ENCODE measurements at regions not wholly inside any gene's neighbourhood (a gene's known extent, or its start where the extent isn't known, plus 50 kb on each side); places are given as distances from the start of the nearest gene placed in this dataset.

GRCh38 chr1:39103328-39104157 is 77.4 kb downstream of the NDUFS5 start:
- Histone ChIP-seq H3K9me3 (no peaks in the 10 kb centered on the region), H3K4me1 (no peaks in the 10 kb centered on the region), H3K36me3 (no peaks in the 10 kb centered on the region), H3K27me3 (no peaks in the 10 kb centered on the region), H3K4me3 (ENCODE audit: low read depth, low read length) (no peak overlapping the region)
- no peak for DNase-seq
- TF ChIP-seq CTCF (IDR thresholded peaks at IDR 0.05; ENCODE audit: low read depth, low read length): no peak

GRCh38 chr1:39104158-39105060 is 78.3 kb downstream of the NDUFS5 start:
- no peak for TF ChIP-seq CTCF (IDR thresholded peaks at IDR 0.05; ENCODE audit: low read depth, low read length)
- H3K4me3 ChIP-seq (ENCODE audit: low read depth, low read length): peak overlapping the region; percentile 36
- H3K4me1 ChIP-seq: no peaks in the 10 kb centered on the region
- H3K36me3 ChIP-seq: no peaks in the 10 kb centered on the region
- peak; percentile 36 for DNase-seq
- no peaks in the 10 kb centered on the region for H3K27me3 ChIP-seq
- no peaks in the 10 kb centered on the region for H3K9me3 ChIP-seq

- peak; percentile 68 for DNase-seq
- peak overlapping the region; percentile 71 for H3K4me3 ChIP-seq (ENCODE audit: low read depth, low read length)
- H3K27me3 ChIP-seq: no peaks in the 10 kb centered on the region
- H3K9me3 ChIP-seq: no peaks in the 10 kb centered on the region
- no peak for TF ChIP-seq CTCF (IDR thresholded peaks at IDR 0.05; ENCODE audit: low read depth, low read length)
- H3K36me3 ChIP-seq: no peaks in the 10 kb centered on the region
- H3K4me1 ChIP-seq: no peaks in the 10 kb centered on the region
Observed at GRCh38 chr1:39105061-39105840, 79.1 kb downstream of the NDUFS5 start.

- peak; percentile 46 for DNase-seq
- Histone ChIP-seq H3K36me3 (no peaks in the 10 kb centered on the region), H3K4me3 (ENCODE audit: low read depth, low read length) (peak overlapping the region; percentile 71), H3K27me3 (no peaks in the 10 kb centered on the region), H3K9me3 (no peaks in the 10 kb centered on the region), H3K4me1 (no peaks in the 10 kb centered on the region)
- TF ChIP-seq CTCF (IDR thresholded peaks at IDR 0.05; ENCODE audit: low read depth, low read length): no peak
Observed at GRCh38 chr1:39105841-39106765, 80.0 kb downstream of the NDUFS5 start.

GRCh38 chr1:39106801-39107327 is 80.7 kb downstream of the NDUFS5 start:
- DNase-seq: no peak
- Histone ChIP-seq H3K9me3 (no peaks in the 10 kb centered on the region), H3K27me3 (no peaks in the 10 kb centered on the region), H3K4me3 (ENCODE audit: low read depth, low read length) (peak overlapping the region; percentile 71), H3K4me1 (no peaks in the 10 kb centered on the region), H3K36me3 (no peaks in the 10 kb centered on the region)
- TF ChIP-seq CTCF (IDR thresholded peaks at IDR 0.05; ENCODE audit: low read depth, low read length): no peak
